ENCODE measurements at regions not wholly inside any gene's neighbourhood (a gene's known extent, or its start where the extent isn't known, plus 50 kb on each side); places are given as distances from the start of the nearest gene placed in this dataset.

DNA sequence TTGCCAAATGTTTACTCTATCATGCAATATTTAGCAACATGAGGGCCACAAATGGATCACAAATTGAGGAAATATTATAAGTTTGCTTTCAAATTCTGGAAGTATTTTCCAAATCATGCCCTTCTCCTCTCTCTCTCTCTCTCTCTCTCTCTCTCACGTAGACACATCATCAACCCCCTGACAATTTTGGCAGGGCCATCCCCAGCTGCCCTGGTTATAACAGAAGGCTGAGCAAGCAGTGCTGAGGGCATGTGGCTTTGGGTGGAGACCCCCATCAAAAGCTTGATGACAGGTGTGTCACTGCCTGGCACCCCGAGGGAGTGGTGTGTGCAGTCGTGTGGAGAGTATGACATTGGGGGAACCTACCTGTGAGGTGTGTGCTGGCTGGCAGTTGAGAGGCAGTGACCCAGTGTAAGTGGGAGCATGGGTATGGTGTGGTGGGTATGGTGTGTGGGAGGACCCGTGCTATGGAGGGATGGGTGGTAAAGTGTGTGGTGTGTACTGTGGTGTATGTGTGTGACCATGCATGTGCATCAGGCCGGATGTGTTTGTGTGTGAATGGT, 224.5 kb downstream of the TTC32 start:
- Histone ChIP-seq H3K9me3 (ENCODE audit: low read length) (no peaks in the 10 kb centered on the region), H3K9ac (ENCODE audit: low read length) (no peak overlapping the region), H3K27ac (ENCODE audit: low read depth, low read length, poor library complexity, severe bottlenecking) (no peak overlapping the region), H3K4me2 (ENCODE audit: low read length) (no peak overlapping the region), H3K36me3 (ENCODE audit: insufficient read depth, low read length) (no peaks in the 10 kb centered on the region), H3K27me3 (ENCODE audit: insufficient read depth, low read length) (no peaks in the 10 kb centered on the region), H3F3A (ENCODE audit: insufficient read depth, low read length) (no peaks in the 10 kb centered on the region), H4K20me1 (ENCODE audit: insufficient read depth, low read length) (no peaks in the 10 kb centered on the region), H3K4me3 (ENCODE audit: low read depth, low read length, poor library complexity, severe bottlenecking) (no peak overlapping the region), H3K79me2 (ENCODE audit: insufficient read depth, low read length) (no peaks in the 10 kb centered on the region), H3K4me1 (ENCODE audit: insufficient read depth, low read length, severe bottlenecking) (no peaks in the 10 kb centered on the region), H3K9me2 (ENCODE audit: low read depth, low read length) (no peaks in the 10 kb centered on the region), H2AFZ (ENCODE audit: low read length) (no peak overlapping the region)
- no peak for TF ChIP-seq EZH2 (IDR thresholded peaks at IDR 0.05; ENCODE audit: borderline replicate concordance, low read length)
- TF ChIP-seq, protein P1, sequence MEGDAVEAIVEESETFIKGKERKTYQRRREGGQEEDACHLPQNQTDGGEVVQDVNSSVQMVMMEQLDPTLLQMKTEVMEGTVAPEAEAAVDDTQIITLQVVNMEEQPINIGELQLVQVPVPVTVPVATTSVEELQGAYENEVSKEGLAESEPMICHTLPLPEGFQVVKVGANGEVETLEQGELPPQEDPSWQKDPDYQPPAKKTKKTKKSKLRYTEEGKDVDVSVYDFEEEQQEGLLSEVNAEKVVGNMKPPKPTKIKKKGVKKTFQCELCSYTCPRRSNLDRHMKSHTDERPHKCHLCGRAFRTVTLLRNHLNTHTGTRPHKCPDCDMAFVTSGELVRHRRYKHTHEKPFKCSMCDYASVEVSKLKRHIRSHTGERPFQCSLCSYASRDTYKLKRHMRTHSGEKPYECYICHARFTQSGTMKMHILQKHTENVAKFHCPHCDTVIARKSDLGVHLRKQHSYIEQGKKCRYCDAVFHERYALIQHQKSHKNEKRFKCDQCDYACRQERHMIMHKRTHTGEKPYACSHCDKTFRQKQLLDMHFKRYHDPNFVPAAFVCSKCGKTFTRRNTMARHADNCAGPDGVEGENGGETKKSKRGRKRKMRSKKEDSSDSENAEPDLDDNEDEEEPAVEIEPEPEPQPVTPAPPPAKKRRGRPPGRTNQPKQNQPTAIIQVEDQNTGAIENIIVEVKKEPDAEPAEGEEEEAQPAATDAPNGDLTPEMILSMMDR (IDR thresholded peaks at IDR 0.05; ENCODE audit: low read length), result no peak

DNA sequence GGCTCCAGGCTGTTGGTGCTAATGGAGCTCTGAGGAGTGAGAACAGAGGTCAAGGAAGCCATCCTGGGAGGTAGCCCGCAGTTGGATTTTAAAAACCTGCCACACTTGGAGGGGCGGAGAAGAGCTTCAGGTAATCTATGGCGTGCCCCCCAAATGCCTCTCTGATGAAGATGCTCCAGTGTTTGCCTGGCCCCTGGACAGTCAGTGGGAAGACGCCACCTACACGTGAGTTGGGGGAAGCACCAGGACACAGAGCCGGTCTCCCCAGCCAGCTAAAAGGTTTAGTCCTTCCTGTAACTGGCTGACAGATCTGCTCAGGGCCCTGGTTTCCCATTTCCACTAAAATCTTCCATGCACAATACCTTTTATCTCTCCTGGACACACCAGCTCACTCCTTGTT, 225.0 kb downstream of the TTC32 start:
- Histone ChIP-seq H3K9me3 (ENCODE audit: low read length) (no peaks in the 10 kb centered on the region), H3K4me3 (ENCODE audit: low read depth, low read length, poor library complexity, severe bottlenecking) (no peak overlapping the region), H3K4me2 (ENCODE audit: low read length) (no peak overlapping the region), H3K36me3 (ENCODE audit: insufficient read depth, low read length) (no peaks in the 10 kb centered on the region), H3F3A (ENCODE audit: insufficient read depth, low read length) (no peaks in the 10 kb centered on the region), H3K4me1 (ENCODE audit: insufficient read depth, low read length, severe bottlenecking) (no peaks in the 10 kb centered on the region), H3K27ac (ENCODE audit: low read depth, low read length, poor library complexity, severe bottlenecking) (no peak overlapping the region), H3K79me2 (ENCODE audit: insufficient read depth, low read length) (no peaks in the 10 kb centered on the region), H4K20me1 (ENCODE audit: insufficient read depth, low read length) (no peaks in the 10 kb centered on the region), H2AFZ (ENCODE audit: low read length) (no peak overlapping the region), H3K27me3 (ENCODE audit: insufficient read depth, low read length) (no peaks in the 10 kb centered on the region), H3K9ac (ENCODE audit: low read length) (no peak overlapping the region), H3K9me2 (ENCODE audit: low read depth, low read length) (no peaks in the 10 kb centered on the region)
- TF ChIP-seq, protein P1 (IDR thresholded peaks at IDR 0.05; ENCODE audit: low read length), result peak; percentile 27; the same call in 1 of the 2 replicates
- no peak for TF ChIP-seq EZH2 (IDR thresholded peaks at IDR 0.05; ENCODE audit: borderline replicate concordance, low read length)

DNA sequence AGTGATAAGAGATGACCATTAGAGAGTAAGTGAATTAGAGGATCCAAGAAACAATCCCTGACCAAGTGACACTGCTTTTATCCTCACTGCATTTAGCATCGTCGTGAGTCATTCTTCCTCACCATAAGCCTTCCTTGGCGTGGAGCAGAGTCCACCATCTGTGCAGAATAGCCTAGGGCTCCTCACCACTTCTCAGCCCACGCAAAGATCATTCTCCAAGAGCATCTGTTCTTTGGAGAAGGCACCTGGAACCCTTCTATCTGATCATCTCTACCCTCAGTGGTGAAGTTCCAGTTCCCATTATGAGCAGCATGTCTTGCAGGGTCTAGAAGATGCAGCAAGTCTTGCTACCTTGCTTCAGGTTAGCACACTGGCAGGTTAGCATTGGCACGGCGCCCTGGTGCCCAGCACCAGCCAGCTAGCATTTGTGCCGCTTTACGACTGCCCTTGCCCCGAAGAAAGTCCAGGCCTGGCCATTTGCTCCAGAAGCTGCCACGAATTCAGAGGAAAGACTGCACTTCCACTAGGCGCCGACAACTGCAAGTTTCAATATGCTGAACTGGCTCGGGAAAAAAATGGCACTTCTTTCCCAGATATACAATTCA, 225.8 kb downstream of the TTC32 start:
- Histone ChIP-seq H3K9me2 (ENCODE audit: low read depth, low read length) (no peaks in the 10 kb centered on the region), H3K4me1 (ENCODE audit: insufficient read depth, low read length, severe bottlenecking) (no peaks in the 10 kb centered on the region), H3K4me3 (ENCODE audit: low read depth, low read length, poor library complexity, severe bottlenecking) (no peak overlapping the region), H3K27me3 (ENCODE audit: insufficient read depth, low read length) (no peaks in the 10 kb centered on the region), H3K27ac (ENCODE audit: low read depth, low read length, poor library complexity, severe bottlenecking) (no peak overlapping the region), H4K20me1 (ENCODE audit: insufficient read depth, low read length) (no peaks in the 10 kb centered on the region), H3K36me3 (ENCODE audit: insufficient read depth, low read length) (no peaks in the 10 kb centered on the region), H2AFZ (ENCODE audit: low read length) (no peak overlapping the region), H3K9me3 (ENCODE audit: low read length) (no peaks in the 10 kb centered on the region), H3K4me2 (ENCODE audit: low read length) (no peak overlapping the region), H3F3A (ENCODE audit: insufficient read depth, low read length) (no peaks in the 10 kb centered on the region), H3K9ac (ENCODE audit: low read length) (no peak overlapping the region), H3K79me2 (ENCODE audit: insufficient read depth, low read length) (no peaks in the 10 kb centered on the region)
- TF ChIP-seq, protein P1 (IDR thresholded peaks at IDR 0.05; ENCODE audit: low read length), result no peak
- TF ChIP-seq EZH2 (IDR thresholded peaks at IDR 0.05; ENCODE audit: borderline replicate concordance, low read length), result no peak

Measured in OCI-LY1 (cell line).